Cardiac fibroblast (primary cell): ENCODE measurements at regions not wholly inside any gene's neighbourhood (a gene's known extent, or its start where the extent isn't known, plus 50 kb on each side); places are given as distances from the start of the nearest gene placed in this dataset.

Experiments
- DNase-seq, 2 donors: peaks; one replicate each; pipeline versions ENCODE4 v3.0.0 to v3.0.0-alpha.2; 2010; ENCODE audit warnings: low read depth in 2 of 2
- H3K4me3 ChIP-seq, 2 donors: replicated peaks in 1 of 2; 1 replicate in 1 of 2; 2 replicates in 1 of 2; pipeline ENCODE4 v1.5.1; 2011; ENCODE audit warnings: low read depth in 2 of 2, low read length in 2 of 2, mild to moderate bottlenecking in 2 of 2, moderate library complexity in 1 of 2
- TF ChIP-seq, protein P1 (sequence below): IDR thresholded peaks from one replicate; pipeline ENCODE4 v1.5.1; 2011; ENCODE audit warnings: low read depth, mild to moderate bottlenecking, low read length, inconsistent platforms

DNA sequence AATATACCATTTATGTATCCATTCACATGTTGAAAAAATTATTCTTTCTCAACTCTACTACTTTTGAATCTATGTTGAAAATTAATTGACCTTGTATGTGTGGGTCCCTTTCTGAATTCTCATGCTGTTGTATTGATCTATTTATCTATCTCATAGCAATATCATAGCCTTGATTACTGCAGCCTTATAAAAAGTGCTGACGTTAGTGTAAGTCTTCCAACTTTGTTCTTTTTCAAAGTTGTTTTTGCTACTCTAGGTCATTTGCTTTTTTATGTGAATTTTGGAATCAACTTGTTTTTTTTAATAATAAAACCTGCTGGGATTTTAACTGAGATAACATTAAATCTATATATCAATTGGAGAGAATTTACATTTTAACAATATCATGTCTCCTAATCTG lies 52.2 kb upstream of the PAX3 start:
- TF ChIP-seq, protein P1, sequence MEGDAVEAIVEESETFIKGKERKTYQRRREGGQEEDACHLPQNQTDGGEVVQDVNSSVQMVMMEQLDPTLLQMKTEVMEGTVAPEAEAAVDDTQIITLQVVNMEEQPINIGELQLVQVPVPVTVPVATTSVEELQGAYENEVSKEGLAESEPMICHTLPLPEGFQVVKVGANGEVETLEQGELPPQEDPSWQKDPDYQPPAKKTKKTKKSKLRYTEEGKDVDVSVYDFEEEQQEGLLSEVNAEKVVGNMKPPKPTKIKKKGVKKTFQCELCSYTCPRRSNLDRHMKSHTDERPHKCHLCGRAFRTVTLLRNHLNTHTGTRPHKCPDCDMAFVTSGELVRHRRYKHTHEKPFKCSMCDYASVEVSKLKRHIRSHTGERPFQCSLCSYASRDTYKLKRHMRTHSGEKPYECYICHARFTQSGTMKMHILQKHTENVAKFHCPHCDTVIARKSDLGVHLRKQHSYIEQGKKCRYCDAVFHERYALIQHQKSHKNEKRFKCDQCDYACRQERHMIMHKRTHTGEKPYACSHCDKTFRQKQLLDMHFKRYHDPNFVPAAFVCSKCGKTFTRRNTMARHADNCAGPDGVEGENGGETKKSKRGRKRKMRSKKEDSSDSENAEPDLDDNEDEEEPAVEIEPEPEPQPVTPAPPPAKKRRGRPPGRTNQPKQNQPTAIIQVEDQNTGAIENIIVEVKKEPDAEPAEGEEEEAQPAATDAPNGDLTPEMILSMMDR = no peak
- DNase-seq = no peak
- no peak overlapping the region for H3K4me3 ChIP-seq

DNA sequence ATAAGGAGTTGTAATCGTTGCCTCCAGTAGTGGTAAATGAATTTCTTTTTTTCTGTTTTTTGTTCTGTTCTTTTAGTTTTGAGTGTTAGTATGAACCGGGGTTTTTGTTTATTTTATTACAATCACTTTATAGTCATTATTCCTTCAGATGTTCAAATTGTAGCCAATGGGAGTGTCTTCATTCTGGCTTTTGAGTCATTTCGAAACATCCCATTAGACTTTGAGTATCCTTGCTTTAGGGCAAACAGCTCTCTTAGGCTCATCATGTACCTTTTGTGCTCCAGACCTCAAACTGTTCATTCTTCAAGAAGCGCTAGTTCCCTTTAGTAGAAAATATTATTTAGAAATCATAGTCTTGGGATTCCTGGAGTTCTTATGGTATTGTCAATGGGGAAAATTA lies 54.2 kb upstream of the PAX3 start:
- TF ChIP-seq, protein P1 = no peak

GRCh38 chr2:222353993-222354392 lies 55.2 kb upstream of the PAX3 start:
- DNase-seq = no peak
- TF ChIP-seq, protein P1 = no peak
- H3K4me3 ChIP-seq = no peak overlapping the region

More for the DNA sequence above, 54.2 kb upstream of the PAX3 start:
- no peak overlapping the region for H3K4me3 ChIP-seq
- no peak for DNase-seq

GRCh38 chr2:222355860-222356259 lies 57.1 kb upstream of the PAX3 start:
- peak in 1 of 2 donors; percentile 1 for DNase-seq
- no peak overlapping the region for H3K4me3 ChIP-seq
- TF ChIP-seq, protein P1 = no peak

GRCh38 chr2:222357930-222358329 lies 59.1 kb upstream of the PAX3 start:
- no peak overlapping the region for H3K4me3 ChIP-seq
- TF ChIP-seq, protein P1 = no peak
- DNase-seq = no peak

DNA sequence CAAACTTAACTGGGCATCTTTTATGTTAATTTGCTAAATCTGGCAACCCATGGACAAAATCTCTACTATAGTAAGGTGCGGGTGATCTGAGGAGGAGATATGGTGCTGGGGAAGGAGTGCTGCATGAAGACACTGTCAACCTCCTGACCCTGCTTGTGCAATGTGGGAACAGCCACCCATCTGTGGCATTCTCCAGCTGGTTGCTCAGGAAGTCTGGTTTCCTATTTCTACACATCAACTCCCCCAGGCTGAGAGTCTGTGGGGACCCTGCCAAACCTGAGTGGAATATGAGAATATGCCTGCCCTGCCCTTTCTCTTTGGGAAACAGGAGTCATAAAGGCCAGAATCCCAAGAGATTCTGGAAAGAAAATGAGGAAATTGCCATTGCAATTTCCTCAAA lies 60.1 kb upstream of the PAX3 start:
- H3K4me3 ChIP-seq = no peak overlapping the region
- peak; percentile 73 to 77 for DNase-seq
- TF ChIP-seq, protein P1 = no peak

DNA sequence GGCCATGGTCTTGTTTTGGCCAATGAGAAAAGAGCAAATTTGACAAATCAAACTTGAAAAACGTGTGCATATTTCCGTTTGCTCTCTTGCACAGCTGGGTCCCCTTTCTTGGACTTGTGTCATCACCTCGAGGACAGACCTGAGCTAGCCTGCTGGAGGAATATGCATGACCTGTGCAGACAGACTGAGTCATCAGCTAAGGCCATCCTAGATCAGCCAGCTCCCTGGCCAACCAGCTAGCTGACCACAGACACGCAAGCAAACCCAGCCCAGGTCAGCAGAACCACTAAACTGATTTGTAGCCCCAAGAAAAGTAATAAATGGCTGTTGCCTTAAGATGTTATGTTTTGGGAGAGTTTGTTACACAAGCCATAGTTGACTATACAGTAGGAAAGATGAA lies 61.3 kb upstream of the PAX3 start:
- no peak overlapping the region for H3K4me3 ChIP-seq
- peak in 1 of 2 donors; percentile 6 for DNase-seq
- TF ChIP-seq, protein P1 = no peak
